GM18861 (cell line): ENCODE measurements at regions not wholly inside any gene's neighbourhood (a gene's known extent, or its start where the extent isn't known, plus 50 kb on each side); places are given as distances from the start of the nearest gene placed in this dataset.
A peak's percentile ranks its signal among the peaks of the same experiment; 100 is the strongest.
"Not testable (repeated sequence)": the region's sequence is repeated elsewhere in the genome, so short reads cannot be mapped to it uniquely, and the experiment has no call there.

Experiments
- ATAC-seq: cut with Tn5 transposase; IDR thresholded peaks from one replicate; pipeline ENCODE4 v1.9.1; 2021; ENCODE audit not compliant: unreplicated experiment

DNA sequence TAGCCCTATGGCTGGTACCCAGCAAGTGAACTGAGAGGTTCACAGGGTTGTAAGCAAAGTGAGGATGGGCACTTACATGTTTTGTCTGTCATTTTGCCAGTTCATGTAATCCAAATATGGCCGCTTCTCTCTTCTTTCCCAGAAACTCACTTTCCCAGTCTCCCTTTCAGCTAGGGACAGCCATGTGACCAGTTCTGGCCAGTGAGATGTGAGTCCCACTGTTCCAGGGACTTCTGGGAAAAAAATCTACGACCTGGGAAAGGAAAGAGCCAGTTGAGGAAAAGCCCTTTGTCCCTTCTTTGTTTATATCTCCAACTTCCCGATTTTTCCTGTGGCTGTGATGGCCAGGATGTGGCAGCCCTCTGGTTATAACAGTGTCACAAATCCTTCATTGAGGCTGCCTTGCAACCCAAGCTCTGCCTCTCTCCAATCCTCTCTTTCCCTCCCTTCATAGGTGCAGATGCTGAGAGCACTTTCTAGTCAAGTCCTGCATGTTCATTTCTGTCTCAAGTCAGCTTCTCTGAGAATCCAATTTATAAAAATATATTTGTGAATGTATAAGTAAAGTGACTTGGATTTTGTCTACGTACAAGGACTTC lies 148.6 kb upstream of the ZFP64 start:
- ATAC-seq: no peak

DNA sequence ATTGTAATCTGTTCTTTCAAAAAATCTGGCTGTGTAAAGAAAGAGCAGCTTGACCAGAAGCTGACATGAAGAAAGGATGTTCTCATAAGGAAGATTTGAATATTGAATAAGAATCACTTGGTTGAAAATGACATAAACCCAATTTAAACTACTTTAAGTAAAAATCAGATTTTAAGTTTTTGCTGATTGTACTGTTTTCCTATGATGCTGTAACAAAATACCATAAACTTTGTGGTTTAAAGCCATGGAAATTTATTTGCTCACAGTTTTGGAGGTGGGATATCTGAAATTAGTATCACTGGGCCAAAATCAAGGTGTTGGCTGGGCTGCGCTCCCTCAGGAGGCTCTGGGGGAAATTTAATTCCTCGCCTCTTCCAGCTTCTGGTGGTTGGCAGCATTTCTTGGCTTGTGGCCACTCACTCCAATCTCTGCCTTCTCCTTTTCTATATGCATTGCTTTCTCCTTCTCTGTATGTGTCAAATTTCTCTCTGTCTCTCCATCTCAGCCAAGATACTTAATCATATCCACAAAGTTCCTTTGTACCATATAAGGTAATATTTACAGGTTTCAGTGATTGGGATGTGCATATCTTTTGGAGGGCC lies 141.2 kb upstream of the ZFP64 start:
- no peak for ATAC-seq

DNA sequence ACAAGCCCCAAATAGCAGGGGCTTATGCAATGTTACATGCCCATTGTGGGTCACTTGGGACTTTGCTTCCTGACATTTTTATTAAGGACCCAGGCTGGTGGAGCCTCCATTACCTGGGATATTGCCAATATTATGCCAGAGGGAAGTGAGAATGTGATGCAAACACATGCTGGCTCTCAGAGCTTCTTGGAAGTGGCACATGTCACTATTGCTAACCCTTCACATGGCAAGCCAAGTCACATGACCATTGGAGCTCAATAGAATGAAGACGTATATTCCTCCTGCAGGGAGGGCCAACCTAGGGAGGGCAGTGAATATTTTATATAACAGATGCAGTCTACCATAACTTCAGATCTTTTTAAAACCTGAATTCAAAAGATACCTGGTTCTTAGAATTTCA lies 140.7 kb upstream of the ZFP64 start:
- ATAC-seq: no peak

DNA sequence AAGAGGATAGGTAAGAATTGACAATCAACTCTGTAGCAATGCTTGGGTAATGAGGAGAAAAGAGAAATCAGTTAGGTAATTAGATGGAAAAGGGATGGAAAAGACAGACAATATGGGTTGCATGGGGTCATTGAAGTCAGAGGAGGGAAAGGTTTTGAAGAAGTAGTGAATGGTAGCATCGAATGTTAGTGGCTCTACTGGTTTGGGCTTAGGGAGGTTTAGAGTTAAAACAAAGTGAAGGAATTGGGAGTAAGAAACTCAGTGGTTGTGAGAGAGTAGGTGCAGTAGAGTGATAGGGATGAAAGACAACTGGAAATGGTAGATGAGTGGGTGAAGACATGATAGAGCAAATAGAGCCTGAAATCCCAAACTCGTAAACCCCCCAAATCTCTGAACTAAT lies 140.1 kb upstream of the ZFP64 start:
- ATAC-seq: no peak

DNA sequence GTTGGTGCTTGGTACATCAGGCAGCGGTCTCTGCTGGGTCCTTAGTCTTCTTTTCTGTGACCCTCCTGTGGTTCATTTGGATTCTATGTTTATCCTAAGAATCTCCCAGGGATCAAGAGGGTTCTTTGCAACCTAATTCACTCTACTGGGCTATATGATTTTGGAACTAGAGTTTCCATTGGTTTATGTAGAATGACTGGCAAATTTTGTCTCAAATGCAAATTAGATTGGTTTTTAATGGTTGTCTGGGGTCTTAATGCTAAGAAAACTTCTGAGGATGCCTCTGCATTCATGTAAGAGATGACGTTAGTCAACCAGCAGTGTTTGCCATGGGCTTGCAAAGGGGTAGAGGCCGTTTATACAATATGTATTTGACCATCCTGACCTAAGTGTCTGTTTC lies 129.8 kb upstream of the ZFP64 start:
- ATAC-seq: no peak

DNA sequence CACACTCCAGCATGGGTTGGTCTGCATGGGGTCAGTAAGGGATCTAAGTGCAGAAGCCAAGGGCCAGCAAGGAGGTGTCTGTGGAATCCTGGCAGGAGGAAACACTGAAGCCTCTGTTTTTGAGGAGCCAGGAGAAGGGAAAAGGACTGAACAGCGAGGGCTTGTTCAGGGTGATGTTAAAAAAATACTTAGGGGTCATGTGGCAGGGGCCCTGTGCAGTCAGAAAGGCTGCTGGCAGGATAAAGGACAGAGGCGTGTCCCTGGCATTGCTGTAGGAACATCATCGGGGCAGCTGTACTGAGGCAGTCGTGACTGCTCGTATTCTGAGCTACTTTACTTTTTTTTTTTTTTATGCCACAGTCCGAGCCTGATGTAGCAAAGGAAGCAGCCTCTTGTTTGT lies 127.1 kb upstream of the ZFP64 start:
- ATAC-seq: no peak

DNA sequence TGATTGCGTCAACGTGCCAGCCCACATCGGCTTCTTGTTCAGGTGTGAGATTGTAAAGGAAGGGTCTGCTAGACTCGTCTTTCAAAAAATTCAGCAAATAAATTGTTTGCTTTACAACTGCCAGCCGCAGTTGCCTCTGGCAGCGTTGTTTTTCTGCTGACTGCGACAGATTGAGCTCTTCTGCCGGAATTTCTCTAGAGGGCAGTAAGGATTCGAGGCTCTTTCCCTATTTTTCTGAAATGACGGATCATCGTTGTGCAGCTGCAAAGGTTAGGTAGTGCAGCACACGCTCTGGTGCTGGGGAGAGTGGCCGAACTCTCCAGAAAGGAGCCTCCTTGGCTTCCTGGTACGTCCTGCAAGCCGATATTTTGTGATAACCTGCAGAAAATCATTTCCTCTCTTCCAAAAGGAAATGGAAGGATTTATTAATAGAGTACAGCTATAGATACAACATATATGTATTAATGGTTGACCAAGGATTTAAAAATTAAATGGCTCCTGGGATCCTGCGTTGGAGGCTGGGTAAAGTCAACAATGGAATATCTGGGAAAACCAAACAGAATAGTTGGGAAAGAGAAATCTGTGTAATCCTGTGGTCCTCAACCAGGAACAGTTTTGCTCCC lies 121.9 kb upstream of the ZFP64 start:
- ATAC-seq: no peak

DNA sequence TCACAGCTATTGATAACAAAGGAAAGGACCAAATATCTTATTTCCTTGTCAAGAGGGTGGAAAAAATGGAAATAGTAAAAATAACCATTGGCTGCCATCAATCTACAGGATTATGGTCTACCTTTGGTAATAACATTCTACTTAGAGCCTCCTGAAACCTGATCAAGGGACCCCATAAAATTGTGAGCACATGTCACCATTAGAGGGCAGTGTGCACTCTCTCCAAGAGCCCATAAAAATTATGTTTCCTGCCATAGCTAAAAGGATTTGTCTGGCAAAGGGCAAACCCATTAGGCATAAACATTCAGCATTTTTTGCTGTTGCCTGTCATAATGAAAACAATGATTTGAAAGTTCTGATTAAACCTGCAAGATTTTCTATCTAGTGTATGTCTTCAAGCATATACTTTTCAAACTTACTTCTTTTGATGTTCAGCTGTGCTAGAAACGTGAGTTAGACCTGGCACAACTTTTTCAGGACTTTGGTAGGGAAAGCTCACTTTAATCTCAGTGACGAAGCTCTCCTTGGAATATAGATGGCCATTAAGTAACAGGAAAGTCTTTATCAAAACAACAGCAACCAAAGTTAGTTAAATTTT lies 120.7 kb upstream of the ZFP64 start:
- peak; percentile 69 for ATAC-seq

DNA sequence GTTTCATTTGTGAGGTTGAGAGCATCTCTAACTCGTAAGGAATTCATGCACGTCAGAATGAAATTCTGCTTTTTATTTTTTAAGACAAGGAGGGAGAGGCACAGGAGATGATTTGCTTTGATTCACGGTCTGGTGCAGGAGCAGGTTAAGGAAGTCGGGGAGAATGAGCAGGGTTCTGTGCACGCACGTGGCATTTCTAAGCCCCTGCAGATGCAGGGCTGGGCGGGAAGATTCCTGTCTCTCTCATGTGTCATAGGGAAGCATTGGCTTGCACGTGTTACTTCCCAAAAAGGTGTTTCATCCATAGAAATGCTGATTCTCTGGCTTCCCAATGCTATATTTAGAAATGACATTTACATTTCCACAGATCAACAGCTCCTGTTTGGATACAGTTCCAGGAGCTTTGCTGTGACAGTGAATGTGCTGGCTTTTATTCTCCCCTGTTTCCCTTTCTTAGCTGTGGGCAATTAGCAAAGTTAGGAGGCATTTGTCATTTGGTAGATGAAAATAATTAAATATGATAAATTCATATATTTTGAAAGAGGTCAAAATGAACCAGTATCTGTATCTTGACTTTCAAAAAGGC lies 119.7 kb upstream of the ZFP64 start:
- ATAC-seq: no peak

DNA sequence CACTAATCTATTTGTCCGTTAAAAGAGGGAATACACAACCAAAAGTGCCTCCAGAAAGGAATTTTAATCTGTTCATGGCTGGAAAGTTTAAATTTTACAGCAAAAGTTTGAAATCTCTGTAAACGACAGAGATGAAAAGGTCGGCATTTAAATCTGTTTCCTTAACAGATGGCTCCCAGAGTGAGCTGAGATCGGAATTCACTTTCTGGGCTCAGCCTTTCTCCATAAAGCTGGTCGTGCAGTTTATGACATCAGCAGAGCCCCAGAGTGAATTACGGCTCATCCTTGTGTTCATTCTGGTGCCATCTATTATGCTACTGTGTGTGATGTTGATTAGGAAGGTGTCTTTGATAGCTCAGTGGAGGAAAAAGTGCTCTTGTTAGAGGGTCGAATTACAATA lies 117.6 kb upstream of the ZFP64 start:
- no peak for ATAC-seq

DNA sequence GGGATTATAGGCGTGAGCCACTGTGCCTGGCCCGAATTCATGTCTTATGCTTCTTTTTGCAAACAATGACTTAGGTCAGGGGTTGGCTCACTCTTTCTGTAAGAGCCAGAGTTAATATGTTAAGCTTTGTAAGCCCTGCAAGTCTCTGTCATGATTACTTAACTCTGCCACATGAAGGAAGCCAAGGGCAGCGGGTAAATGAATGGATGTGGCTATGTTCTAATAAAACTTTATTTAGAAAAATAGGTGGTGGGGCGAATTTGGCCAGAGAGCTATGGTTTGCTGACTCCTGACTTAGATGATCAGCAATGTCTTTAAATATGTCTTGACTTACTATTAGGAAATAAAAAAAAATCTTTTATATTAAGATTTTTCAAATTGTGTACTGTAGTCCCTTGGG lies 114.9 kb upstream of the ZFP64 start:
- ATAC-seq: no peak

DNA sequence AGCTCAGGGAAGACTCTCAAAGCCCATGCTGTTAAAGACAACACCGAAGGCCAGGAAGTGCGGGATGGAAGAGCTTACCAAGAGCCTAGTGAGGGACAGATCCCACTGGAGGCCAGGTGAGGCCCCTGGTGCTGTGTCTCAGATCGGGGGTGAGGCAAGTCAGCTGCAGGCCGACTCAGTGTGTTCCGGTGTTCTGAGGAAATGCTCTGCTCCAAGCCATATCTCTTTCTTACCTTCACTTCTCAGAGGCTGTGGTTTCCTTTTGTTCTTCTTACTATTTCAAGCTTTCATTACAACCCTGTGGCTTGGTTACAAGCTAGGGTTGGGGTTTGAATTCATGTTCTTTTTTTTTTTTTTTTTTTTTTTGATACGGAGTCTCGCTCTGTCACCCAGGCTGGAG lies 114.3 kb upstream of the ZFP64 start:
- ATAC-seq: no peak

DNA sequence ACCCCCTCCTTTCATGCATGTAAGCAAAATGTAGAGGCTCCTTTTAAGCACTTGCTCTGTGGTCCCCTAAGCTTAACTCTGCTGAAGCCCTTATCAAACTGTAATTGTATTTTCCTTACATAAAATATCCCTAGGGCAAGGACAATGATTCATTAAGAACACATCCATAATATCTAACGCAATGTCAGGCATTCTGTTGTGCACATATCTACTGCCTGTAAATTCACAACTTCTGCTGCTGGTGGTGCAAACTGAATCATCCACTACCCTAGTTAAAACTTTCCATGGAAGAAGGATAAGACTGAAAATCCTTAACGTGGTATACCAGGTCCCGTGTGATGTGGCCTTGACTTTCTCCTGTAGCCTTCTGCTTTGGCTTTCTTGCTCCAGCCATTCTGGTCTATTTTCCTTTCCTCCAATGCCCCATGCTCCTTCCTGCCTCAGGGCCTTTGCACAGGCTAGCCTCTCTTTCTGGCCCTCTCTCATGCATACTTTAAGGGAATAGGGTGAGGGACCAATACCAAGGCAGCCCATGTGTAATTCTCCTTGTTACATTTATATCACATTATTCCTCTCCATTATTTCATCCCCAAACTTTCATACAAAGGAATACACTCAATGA lies 113.6 kb upstream of the ZFP64 start:
- ATAC-seq: no peak

DNA sequence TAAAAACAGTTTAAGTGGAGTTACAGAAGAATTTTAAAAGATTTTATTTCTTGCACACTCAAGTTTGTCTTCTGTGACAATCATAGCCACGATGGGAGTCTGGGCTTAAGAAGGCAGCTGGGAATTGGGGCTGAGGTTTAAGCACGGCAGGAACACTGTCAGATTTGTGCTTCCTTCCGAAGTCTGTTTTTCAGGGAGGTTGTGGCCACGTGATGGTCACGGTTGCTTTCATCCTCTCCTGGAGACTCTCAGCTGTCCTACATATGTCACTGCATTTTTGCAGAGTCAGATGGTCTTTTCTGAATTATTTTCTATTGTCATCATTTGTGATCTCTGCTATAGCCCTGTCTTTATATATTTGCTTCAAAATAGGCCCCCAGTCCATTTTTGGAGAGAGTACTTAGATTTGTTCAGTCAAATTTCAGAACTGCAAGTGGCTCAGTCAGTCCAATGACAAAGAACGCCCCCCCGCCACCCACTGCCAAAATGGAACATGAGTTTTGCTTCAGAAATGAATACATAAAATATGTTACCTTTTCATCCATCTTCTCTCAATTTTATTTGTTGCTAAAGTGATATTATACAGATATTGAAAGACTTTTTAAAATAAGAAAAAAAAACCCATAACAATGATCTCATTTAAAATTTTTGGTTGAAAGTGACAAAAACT lies 111.8 kb upstream of the ZFP64 start:
- no peak for ATAC-seq

DNA sequence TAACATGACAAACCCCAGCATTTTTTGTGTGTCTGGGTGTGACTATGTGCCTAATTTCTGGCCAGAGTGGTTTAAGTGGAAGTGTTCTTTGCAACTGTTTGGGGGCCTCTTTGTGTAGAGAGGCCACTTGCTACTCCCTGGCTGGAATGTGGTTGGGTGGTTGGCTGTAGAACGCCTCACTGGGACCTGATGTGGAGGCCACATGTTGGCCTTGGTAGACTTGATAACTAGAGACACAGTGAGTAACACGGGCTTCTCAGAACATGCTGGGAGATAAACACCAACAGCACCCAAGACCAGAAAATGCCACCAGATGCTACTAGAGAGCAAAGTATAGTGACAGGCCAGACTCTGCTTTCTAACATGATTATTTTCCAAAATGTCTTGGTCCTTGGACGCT lies 111.2 kb upstream of the ZFP64 start:
- ATAC-seq: no peak

DNA sequence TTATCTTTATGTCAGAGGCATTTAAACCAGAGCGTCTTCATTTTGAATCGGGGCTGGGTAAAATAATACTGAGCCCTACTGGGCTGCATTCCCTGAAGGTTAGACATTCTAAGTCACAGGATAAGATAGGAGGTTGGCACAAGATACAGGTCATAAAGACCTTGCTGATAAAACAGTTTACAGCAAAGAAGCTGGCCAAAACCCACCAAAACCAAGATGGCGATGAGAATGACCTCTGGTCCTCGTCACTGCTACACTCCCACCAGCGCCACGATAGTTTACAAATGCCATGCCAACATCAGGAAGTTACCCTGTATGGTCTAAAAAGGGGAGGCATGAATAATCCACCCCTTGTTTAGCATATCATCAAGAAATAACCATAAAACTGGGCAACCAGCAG lies 110.5 kb upstream of the ZFP64 start:
- not testable (repeated sequence) for ATAC-seq

DNA sequence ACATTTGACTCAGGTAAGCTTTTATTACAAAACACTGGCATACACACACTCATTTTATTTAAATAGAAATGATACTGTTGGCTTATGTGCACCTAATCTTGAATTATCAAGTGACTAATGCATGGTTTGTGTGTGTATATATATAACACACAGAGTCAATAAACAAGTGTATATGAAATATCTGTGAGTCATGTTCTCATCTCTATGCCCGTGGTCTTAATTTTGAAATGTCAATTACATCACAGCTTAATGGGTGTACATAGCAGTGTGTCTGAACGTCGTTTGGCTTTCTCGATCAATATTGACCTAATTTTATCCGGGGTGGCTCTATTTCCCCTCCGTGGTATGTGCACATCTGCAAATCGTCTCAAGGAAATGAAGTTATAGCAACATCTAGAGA lies 104.0 kb upstream of the ZFP64 start:
- ATAC-seq: no peak

DNA sequence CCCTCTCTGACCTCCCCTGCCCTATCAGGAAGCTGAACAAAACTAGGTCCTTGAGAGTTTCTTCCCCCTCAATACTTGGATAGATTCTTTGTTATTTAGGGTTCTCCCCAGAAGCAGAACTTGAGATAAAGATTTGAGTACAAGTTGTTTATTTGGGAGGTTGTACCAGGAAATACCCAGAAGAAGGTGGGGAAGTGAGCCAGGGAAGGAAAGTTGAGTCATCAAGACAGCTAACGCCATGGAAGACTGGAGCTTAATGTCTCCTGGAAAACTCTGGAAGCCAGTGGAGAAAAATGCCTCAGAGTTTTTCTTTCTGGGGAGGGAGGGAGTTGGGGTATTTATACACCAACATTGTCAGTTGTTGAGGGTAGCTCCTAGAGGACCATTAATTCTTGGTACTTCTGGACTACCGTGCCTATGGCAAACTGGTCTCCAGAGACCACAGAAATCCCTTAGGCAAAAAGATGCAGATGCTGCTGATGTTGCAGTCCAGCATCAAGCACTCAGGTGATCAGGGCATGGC lies 102.6 kb upstream of the ZFP64 start:
- no peak for ATAC-seq

DNA sequence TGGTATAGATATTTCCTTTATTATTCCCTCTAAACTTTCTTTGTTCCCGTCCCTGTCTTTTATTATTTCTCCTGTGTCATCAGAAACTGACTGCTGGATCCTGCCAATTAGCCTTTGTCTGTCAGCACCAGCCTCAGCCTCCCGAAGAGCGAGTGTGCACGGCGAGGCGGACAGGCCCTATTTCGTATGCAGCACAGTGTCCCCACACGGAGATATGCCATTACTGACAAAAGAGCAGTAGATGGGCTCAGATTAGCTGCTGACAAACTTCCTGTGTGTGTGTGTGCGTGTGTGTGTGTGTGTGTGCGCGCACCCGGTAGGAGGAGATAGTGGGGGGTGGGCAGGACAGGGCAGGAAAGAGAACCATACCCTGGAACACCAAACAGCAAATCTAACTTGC lies 99.5 kb upstream of the ZFP64 start:
- no peak for ATAC-seq

DNA sequence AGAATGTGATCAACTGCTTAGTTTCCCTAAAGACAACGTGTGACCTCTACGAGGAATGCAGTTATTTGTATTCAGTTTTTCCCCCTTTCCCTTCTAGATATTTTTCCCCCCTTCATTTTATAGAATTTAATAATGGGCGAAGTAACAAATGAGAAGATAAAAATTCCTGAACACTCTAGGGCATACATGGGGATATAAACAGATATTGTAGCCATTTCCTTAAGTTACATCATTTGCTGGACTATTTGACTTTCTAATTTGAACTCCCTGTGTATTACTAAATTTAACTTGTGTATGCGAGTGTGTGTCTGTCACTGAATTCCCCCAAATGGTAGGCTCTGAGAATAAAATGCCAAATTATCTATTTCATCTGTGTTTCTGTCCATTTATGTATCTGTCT lies 99.0 kb upstream of the ZFP64 start:
- no peak for ATAC-seq
